Ishikawa (cell line): ENCODE measurements at regions not wholly inside any gene's neighbourhood (a gene's known extent, or its start where the extent isn't known, plus 50 kb on each side); places are given as distances from the start of the nearest gene placed in this dataset.

ENCODE experiments used
- CEBPB ChIP-seq: IDR thresholded peaks from 2 replicates; pipeline ENCODE4 v1.6.1; 2012
- EGR1 ChIP-seq: IDR thresholded peaks from 2 replicates; pipeline ENCODE4 v1.6.1; 2012
- EP300 ChIP-seq: IDR thresholded peaks from 2 replicates; pipeline ENCODE4 v1.6.1; 2012; ENCODE audit warnings: borderline replicate concordance
- MAX ChIP-seq: IDR thresholded peaks from 2 replicates; pipeline ENCODE4 v1.6.1; 2012
- NFIC ChIP-seq: IDR thresholded peaks from 2 replicates; pipeline ENCODE4 v1.6.1; 2012
- RAD21 ChIP-seq: IDR thresholded peaks from 2 replicates; pipeline ENCODE4 v1.6.1; 2012; ENCODE audit warnings: low read depth
- TAF1 ChIP-seq: IDR thresholded peaks from 2 replicates; pipeline ENCODE4 v1.6.1; 2012; ENCODE audit warnings: low read depth, mild to moderate bottlenecking
- TEAD4 ChIP-seq: IDR thresholded peaks from 2 replicates; pipeline ENCODE4 v1.6.1; 2012
- YY1 ChIP-seq: IDR thresholded peaks from 2 replicates; pipeline ENCODE4 v1.6.1; 2012; ENCODE audit warnings: low read depth
- ZBTB7A ChIP-seq: IDR thresholded peaks from 2 replicates; pipeline ENCODE4 v1.6.1; 2012; ENCODE audit warnings: low read depth

GRCh38 chr3:187943677-187944389, 198.6 kb upstream of the BCL6 start:
- TF ChIP-seq CEBPB (no peak), EGR1 (no peak), RAD21 (no peak), TAF1 (no peak), YY1 (no peak), TEAD4 (no peak), ZBTB7A (no peak), MAX (no peak), EP300 (no peak), NFIC (no peak)
